Keratinocyte (primary cell): ENCODE measurements at regions not wholly inside any gene's neighbourhood (a gene's known extent, or its start where the extent isn't known, plus 50 kb on each side); places are given as distances from the start of the nearest gene placed in this dataset.

Experiments
- DNase-seq: peaks from one replicate; pipeline ENCODE4 v3.0.0-alpha.2; 2011; ENCODE audit warnings: low read depth, missing footprints, low spot score
- FAIRE-seq: peaks from 2 replicates; lab custom pipeline; 2011; peaks lifted over from hg19 to GRCh38; lab: Jason Lieb, UNC
- H2AFZ ChIP-seq: 2 replicates; pipeline ENCODE4 v1.6.0; 2012; ENCODE audit warnings: low read length, control low read depth, inconsistent platforms; ENCODE audit not compliant: control insufficient read depth
- H3K27ac ChIP-seq: 2 replicates; pipeline ENCODE4 v1.5.1; 2011; ENCODE audit warnings: low read length; ENCODE audit not compliant: control insufficient read depth, insufficient read depth
- H3K27me3 ChIP-seq: 3 replicates; pipeline ENCODE4 v1.6.0; 2011; ENCODE audit warnings: low read length; ENCODE audit not compliant: control insufficient read depth, insufficient read depth; ENCODE audit errors: extremely low read depth
- H3K36me3 ChIP-seq, 2 experiments: 2 replicates in 1 of 2; 3 replicates in 1 of 2; pipeline ENCODE4 v1.5.1; 2011; ENCODE audit warnings: low read length in 2 of 2, mild to moderate bottlenecking in 1 of 2; ENCODE audit not compliant: control insufficient read depth in 2 of 2, insufficient read depth in 2 of 2; ENCODE audit errors: extremely low read depth in 1 of 2
- H3K4me1 ChIP-seq: 3 replicates; pipeline ENCODE4 v1.5.1; 2011; ENCODE audit warnings: low read length; ENCODE audit not compliant: control insufficient read depth, insufficient read depth; ENCODE audit errors: extremely low read depth
- H3K4me2 ChIP-seq: 3 replicates; pipeline ENCODE4 v1.6.0; 2011; ENCODE audit warnings: low read depth, low read length; ENCODE audit not compliant: control insufficient read depth, insufficient read depth; ENCODE audit errors: extremely low read depth
- H3K4me3 ChIP-seq, 3 experiments: fragments of 200-600 bp in 1 of 3; sonication (generic) in 1 of 3; 2 replicates in 2 of 3; 3 replicates in 1 of 3; pipeline ENCODE4 v1.5.1; 2011 to 2016; ENCODE audit warnings: low read length in 3 of 3, mild to moderate bottlenecking in 3 of 3, control low read depth in 2 of 3, inconsistent platforms in 1 of 3, low read depth in 1 of 3, mixed read lengths in 1 of 3, mixed run types in 1 of 3, moderate library complexity in 1 of 3; ENCODE audit not compliant: control insufficient read depth in 2 of 3, insufficient read depth in 2 of 3; ENCODE audit errors: extremely low read depth in 1 of 3
- H3K79me2 ChIP-seq: 2 replicates; pipeline ENCODE4 v1.6.0; 2012; ENCODE audit warnings: low read length; ENCODE audit not compliant: control insufficient read depth, insufficient read depth
- H3K9ac ChIP-seq: 3 replicates; pipeline ENCODE4 v1.6.0; 2011; ENCODE audit warnings: low read length; ENCODE audit not compliant: control insufficient read depth, insufficient read depth; ENCODE audit errors: extremely low read depth
- H3K9me1 ChIP-seq: 3 replicates; pipeline ENCODE4 v1.6.0; 2011; ENCODE audit warnings: low read length; ENCODE audit not compliant: control insufficient read depth, insufficient read depth; ENCODE audit errors: extremely low read depth
- H3K9me3 ChIP-seq: 2 replicates; pipeline ENCODE4 v1.5.1; 2012; ENCODE audit warnings: low read depth, low read length; ENCODE audit not compliant: control insufficient read depth
- H4K20me1 ChIP-seq: 3 replicates; pipeline ENCODE4 v1.6.0; 2011; ENCODE audit warnings: low read length; ENCODE audit not compliant: control insufficient read depth, insufficient read depth; ENCODE audit errors: extremely low read depth
- CTCF ChIP-seq, 3 experiments: IDR thresholded peaks in 1 of 3; conservative IDR thresholded peaks in 1 of 3; optimal IDR thresholded peaks in 1 of 3; 2 replicates in 2 of 3; 3 replicates in 1 of 3; pipeline versions ENCODE3 to v1.5.1; 2011; ENCODE audit warnings: low read length in 3 of 3, mild to moderate bottlenecking in 3 of 3, moderate library complexity in 2 of 3, control low read depth in 1 of 3, inconsistent platforms in 1 of 3; ENCODE audit not compliant: insufficient read depth in 2 of 3; ENCODE audit errors: extremely low read depth in 1 of 3
- EZH2 ChIP-seq: IDR thresholded peaks from one replicate; pipeline ENCODE4 v1.6.1; 2012; ENCODE audit warnings: inconsistent platforms, mild to moderate bottlenecking, low read length, moderate library complexity
- dilution Hi-C: fragments of 300-500 bp; cut with MboI; formaldehyde crosslinking; loops from one replicate; pipeline ENCODE4 v1.7.0; 2020; ENCODE audit warnings: low sequenced_read_pairs; ENCODE audit not compliant: extremely low pct_ligation_motif_present

GRCh38 chr12:80045594-80045993, 53.7 kb upstream of the OTOGL start:
- H3K4me1 ChIP-seq = peaks cover 17% of the 10 kb centered on the region
- no peak overlapping the region for H3K27ac ChIP-seq
- DNase-seq = peak; percentile 63
- no peak overlapping the region for H2AFZ ChIP-seq
- no peaks in the 10 kb centered on the region for H3K9me1 ChIP-seq
- no peak overlapping the region for H3K9ac ChIP-seq
- no peak for TF ChIP-seq EZH2
- TF ChIP-seq CTCF (optimal IDR thresholded peaks at IDR 0.05 in 1 of 3, IDR thresholded peaks at IDR 0.05 in 1 of 3, conservative IDR thresholded peaks at IDR 0.05 in 1 of 3; ENCODE audit: extremely low read depth in 1 of 3, insufficient read depth in 2 of 3, low read length in 3 of 3) = no peak
- FAIRE-seq = peak; percentile 43
- H4K20me1 ChIP-seq = no peaks in the 10 kb centered on the region
- H3K9me3 ChIP-seq = no peaks in the 10 kb centered on the region
- no peak overlapping the region for H3K4me3 ChIP-seq
- dilution Hi-C loops = no loop called here
- H3K27me3 ChIP-seq = no peaks in the 10 kb centered on the region
- no peaks in the 10 kb centered on the region for H3K36me3 ChIP-seq
- peak overlapping the region; percentile 66 for H3K4me2 ChIP-seq
- H3K79me2 ChIP-seq = no peaks in the 10 kb centered on the region

GRCh38 chr12:80044694-80045046, 54.7 kb upstream of the OTOGL start:
- Histone ChIP-seq H4K20me1 (no peaks in the 10 kb centered on the region), H3K36me3 (no peaks in the 10 kb centered on the region), H3K9ac (no peak overlapping the region), H3K4me3 (peak overlapping the region in 1 of 3 experiments; percentile 35), H3K9me3 (no peaks in the 10 kb centered on the region), H3K4me1 (peaks cover 17% of the 10 kb centered on the region), H3K79me2 (no peaks in the 10 kb centered on the region), H2AFZ (no peak overlapping the region), H3K27ac (peak overlapping the region; percentile 14), H3K9me1 (no peaks in the 10 kb centered on the region), H3K4me2 (peak overlapping the region; percentile 66), H3K27me3 (no peaks in the 10 kb centered on the region)
- TF ChIP-seq EZH2 (no peak), CTCF (optimal IDR thresholded peaks at IDR 0.05 in 1 of 3, IDR thresholded peaks at IDR 0.05 in 1 of 3, conservative IDR thresholded peaks at IDR 0.05 in 1 of 3; ENCODE audit: extremely low read depth in 1 of 3, insufficient read depth in 2 of 3, low read length in 3 of 3) (no peak)
- DNase-seq = peak; percentile 41
- peak; percentile 87 for FAIRE-seq
- dilution Hi-C loops = no loop called here
